Hematopoietic multipotent progenitor cell (in vitro differentiated cells): ENCODE measurements at regions not wholly inside any gene's neighbourhood (a gene's known extent, or its start where the extent isn't known, plus 50 kb on each side); places are given as distances from the start of the nearest gene placed in this dataset.

ENCODE experiments used
- DNase-seq, 3 donors: peaks; one replicate each; pipeline ENCODE4 v3.0.0-alpha.2; 2011 to 2015; ENCODE audit warnings: low read depth in 2 of 3, low spot score in 2 of 3

DNA sequence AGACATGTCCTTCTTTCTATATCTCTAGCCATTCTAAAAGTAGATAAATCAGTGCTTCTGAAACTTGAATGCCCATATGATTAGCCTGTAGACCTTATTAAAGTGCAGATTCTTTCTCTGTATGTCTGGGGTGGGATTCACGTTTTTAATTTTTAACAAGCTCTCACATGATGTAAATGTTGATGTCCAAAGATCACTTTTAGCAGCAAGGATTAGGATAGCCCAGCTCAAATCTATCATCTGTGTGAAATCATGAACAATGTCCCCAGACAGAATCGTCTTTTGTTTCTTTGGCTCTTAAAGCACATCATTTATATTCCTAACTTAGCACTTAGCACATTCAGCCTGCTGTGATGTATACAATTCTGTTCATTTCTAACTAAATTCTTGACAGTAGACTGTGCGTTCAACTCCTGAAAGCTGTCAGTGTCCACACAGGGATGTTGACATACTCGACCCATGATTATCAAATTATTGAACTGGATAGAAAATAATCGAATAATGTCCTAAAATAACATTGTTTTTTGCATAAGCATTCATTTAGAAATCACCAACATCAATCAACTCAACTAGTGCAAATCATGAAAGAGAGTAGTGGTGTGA lies 102.1 kb upstream of the MLIP start:
- no peak for DNase-seq

DNA sequence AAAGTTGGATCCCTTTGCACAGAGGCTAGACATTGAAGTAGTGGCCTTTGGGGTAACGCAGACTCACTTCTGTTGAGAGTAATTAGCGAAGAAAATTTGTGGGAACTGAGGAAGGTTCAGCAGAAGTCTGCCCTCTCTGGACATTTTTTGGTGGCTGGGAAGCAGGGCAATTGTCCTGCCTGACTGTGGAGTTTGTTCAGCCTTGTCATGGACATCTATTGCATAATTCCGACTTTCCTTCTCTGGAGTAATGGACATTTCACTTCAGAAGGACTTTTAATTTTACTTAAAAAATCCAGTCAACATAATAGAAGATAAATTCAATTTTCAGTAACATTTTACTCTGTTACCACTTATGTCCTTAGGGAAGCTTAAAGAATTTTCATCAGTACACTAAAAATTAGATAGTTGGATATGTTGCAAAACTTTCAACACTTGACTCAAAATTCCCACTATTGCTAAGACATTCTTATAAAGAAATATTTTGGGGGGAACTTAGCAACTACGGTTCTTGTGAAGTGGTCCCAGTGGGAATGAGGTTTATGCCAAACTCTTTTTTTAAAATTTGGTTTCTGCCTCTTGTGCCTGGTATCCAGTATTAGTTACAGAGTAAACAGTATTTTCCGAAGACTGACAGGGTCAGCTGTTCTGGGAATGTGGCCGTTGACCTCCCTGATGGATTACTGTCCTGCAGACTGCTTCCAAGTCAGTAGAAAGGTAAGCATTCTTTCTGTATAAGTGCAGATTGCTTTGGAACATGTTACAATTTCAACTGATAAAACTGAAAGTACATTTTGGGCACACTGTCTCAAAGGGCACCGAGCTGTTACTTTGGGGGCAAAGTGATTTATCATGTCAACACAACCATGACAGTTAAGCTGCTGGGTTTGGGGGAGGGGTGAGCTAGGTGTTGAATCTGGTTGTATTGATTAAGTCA lies 100.6 kb upstream of the MLIP start:
- no peak for DNase-seq

DNA sequence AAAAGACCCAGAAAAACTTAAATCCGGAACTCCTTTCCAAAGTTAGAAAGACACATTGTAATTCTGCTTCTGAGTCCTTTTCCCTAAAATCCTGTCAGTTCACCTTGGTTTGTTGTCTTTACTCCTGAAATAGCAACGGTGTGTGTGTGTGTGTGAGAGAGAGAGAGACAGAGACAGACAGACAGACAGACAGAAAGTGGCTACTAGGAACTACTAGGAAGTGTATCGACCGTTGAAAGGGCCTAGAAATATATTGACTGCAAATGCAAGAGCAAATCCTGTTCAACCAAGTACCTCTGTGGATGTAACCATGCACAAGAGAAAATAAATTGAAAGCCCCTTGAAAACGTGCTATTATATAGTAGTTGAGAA lies 100.0 kb upstream of the MLIP start:
- no peak for DNase-seq

DNA sequence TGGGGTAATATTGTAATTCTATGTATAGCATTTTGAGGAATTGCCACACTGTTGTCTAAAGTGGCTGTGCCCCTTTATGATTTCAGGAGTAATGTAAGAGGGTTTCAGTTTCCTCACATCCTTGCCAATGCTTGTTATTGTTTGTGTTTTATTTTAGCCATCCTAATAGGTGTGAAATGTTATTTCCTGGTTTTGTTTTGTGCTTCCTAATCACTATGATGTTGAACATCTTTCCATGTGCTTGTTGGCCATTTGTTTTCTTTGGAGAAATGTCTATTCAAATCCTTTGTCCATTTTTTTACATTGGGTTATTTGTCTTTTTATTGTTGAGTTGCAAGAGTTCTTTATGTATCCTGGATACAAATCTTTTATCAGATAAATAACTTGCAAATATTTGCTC lies 97.3 kb upstream of the MLIP start:
- no peak for DNase-seq

DNA sequence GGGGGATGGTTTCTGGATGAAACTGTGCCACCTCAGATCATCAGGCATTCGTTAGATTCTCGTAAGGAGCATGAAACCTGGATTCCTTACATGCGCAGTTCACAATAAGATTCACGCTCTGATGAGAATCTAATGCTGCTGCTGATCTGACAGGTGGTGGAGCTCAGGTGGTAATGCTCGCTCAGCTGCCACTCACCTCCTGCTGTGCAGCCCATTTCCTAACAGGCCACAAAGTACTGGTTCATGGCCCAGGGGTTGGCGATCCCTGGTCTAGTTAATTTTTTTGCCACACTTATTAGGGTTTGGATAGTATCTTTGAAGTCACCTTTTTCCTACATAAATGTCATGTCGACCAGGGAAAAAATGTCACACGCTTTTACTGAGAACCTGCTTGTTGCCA lies 96.8 kb upstream of the MLIP start:
- DNase-seq: no peak

DNA sequence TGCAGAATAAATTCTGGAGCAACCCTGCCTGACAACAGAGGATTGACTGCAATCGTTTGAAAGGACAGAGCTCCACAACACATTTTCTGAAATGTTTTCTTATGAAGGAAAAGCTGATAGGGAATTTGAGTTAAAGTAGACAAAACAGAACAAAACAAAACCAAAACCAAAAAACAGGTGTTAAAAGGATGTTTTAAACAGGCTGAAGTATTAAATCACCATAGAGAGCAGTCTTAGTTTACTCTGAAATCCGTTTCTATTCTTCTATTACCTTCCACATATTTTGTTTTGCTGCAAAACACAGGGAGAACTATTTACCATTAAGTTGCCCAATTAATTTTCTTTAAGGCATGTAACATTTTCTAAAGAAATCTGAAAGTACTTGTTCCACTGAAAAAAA lies 93.4 kb upstream of the MLIP start:
- DNase-seq: no peak

DNA sequence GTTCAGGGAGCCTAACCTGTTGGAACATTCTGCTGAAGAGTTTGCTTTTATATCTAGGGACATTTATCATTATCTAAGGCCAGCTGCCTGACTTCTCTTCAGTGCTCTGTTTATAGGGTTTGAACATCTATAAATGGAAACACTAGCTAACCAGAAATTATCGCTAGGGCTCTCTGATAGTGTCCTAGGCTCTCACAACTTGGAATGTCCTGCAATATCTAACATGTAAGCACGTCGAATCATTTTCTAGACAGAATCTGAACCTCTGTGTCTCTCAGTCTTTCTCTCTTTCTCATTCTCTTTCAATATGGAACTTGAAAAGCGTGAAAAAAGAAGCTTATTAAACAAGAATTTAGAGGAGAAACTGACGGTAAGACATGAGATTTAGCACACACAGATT lies 92.5 kb upstream of the MLIP start:
- DNase-seq: no peak

DNA sequence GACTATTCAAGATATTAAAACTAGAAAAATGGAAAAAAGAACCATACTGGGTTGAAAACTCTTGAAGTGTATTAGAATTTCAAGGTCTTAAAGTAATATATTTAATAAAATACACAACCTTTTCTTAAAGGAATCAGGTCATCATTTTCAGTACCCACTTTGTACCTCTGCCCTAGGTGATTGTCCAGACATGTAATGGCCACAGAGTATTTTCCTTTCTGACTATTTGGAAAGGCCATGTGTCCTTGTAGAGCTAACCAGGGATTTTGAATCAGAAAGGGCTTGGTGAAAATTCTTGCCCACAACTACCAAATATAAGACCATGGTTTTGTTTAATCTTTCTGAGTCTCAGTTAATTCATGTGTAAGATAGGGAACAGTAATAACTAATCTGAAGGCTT lies 91.4 kb upstream of the MLIP start:
- DNase-seq: no peak

DNA sequence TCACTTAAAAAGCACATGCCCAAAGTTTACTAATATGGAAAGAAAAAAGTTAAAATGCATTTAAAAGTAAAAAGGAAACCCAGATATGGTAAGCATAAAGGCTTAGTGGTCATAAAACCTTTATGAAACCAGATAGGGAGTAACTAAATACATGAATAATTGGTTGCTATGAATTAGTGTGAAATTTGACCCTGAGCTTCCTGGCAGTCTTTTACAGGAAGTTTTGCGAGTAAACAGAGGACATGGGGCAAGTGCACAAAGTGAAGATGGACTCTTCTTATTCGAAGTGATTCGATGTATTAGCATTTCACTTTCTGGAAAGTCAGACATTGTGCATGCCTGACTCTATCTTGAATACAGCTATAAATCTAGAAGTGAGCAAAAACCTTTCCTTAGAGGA lies 90.9 kb upstream of the MLIP start:
- DNase-seq: no peak

DNA sequence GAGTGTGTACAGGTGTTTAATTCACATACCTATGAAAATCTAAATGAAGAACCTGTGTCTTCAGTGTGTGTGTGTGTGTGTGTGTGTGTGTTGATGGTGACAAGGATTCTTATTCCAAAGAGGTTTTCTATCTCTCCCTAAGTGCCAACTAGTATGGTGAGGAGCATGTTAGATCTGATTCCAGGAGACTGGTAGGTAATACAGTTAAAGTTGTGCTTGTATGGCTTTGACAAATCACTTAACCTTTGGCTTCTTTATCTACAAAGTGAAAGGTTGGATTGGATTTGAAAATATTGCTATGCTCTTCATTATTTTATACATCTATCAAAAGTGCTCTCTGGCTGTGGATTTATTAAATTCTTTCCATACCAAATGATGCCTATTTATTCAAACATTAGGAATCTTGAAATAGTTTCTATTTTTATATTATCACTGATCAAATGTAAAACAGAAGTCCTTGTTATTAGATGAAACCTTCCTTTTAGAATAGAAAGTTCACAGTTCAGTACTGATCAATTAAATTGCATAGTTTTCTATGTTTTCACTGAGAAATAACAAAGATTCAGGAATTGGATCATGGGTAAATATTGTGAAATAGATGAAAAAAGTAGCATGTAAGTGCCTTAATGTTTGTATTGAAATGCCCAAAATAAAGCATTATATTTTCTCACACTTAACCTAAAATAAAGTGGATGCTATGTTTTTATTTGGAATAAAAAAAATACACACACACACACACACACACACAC lies 84.4 kb upstream of the MLIP start:
- no peak for DNase-seq

DNA sequence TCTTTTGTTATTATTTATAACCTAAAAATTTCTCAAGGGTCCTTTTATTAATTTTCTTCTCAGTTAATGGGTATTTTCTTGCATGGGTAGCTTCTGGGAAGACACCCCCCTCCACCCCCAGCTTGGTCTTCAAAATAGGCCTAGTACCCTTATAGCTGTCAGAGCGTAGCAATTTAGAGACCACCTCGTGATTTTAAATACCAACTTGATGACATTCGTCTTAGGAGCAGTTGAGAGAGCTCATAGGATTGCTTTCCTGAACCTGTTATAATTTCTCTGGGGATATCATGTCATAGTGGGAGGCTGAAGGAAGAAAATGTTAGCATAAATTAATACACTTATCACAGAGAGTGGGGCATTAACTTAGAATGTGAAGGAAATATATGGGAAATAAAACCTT lies 83.1 kb upstream of the MLIP start:
- no peak for DNase-seq

DNA sequence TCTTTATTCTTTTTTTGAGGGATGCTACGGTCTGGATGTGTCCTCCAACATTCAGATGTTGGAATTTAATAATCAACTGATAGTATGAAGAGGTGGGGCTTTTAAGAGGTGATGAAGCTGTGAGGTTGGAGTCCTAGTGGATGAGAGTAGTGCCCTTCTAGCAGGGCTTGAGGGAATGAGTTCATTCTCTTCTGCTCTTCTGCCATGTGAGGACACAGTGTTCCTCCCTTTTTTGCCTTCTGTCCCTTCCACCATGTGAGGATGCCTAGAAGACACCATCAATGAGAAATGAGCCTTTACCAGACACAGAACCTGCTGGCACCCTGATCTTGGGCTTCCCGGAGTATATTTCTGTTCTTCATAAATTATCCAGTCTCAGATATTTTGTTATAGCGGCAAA lies 82.1 kb upstream of the MLIP start:
- no peak for DNase-seq

DNA sequence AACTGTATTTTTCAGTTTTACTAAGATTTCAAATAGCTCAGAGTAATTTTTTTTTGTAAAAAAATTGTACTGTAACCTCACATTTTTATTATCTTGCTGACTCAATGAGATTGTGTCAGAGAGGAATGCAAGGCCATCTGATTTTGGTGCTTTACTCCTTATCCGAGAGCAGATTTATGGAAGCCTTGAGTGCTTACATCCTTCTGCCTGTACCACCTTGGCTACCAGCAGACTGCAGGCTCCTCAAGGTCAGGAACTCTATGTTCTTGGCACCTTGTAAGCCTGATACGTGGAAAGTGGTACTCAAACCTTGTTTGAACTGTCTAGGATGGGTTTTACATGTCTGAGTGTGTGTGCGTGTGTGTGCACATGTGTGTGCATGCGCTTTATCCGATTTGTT lies 80.1 kb upstream of the MLIP start:
- DNase-seq: no peak

DNA sequence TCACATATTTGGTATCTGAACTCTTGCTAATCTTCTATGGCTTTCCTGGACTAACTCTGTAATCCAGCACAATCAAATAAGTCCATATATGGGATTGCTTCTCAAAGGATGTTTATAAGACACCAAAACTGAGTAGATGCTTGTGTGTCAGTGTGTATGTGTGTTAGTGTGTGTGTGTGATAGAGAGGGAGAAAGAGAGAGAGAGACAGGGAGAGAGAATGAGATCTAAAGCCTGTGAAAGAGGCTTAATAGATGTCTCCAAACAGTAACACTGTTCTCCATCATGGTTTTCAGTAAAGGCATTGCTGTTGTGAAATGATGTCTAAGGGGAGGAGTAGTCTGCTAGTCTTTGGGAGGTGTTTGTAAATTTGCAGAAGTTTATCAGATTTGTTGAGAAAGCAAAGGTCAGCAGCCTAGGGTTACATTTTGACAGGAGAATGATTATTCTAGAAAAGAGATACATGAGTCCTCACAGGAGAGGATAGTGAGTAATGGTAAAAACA lies 73.9 kb upstream of the MLIP start:
- DNase-seq: no peak

DNA sequence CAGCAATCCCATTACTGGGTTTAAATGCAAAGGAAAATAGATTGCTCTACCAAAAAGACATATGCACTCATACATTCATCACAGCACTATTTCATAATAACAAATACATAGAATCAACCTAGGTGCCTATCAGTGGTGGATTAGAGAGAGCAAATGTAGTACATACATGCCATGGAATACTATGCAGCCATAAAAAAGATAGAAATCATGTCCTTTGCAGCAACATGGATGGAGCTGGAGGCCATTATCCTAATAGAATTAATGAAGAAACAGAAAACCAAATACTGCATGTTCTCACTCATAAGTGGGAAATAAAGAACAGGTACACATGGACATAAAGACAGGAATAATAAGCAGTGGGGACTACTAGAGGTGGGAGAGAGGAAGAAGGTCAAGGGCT lies 70.7 kb upstream of the MLIP start:
- DNase-seq: no peak

DNA sequence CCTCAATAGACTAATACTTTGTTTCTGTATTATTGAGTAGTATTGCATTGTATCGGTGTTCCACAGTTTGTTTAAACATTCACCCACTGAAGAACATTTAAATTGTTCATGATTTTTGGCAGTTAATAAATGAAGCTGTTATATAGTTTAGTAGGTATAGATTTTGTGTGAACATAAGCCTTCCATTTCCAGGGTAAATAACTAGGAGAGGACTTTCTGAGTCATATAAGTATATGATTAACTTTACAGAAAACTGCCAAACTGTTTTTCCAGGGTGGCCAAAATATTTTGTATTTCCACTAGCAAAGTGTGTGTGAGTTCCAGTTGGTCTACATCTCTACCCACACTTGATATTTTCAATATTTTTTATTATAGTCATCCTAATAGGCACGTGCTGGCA lies 70.0 kb upstream of the MLIP start:
- DNase-seq: no peak

DNA sequence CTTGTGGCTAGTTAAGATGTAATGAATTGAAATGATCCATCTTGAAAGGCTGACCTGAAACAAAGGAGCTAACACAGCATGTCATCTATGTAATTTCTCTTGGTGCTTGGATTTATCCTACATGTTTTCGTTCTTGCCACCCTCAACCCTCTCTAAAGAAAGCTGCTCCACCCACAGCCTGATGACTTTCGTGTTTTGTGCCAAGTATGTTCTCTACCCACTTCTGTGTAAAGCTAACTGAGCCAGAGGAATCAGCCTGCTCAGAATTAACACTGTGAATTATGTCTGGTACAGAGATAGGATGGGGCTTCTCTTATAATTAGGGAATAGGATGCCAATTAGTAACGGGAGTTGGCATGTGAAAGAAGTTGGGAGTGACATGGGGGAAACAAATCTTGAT lies 67.9 kb upstream of the MLIP start:
- no peak for DNase-seq

DNA sequence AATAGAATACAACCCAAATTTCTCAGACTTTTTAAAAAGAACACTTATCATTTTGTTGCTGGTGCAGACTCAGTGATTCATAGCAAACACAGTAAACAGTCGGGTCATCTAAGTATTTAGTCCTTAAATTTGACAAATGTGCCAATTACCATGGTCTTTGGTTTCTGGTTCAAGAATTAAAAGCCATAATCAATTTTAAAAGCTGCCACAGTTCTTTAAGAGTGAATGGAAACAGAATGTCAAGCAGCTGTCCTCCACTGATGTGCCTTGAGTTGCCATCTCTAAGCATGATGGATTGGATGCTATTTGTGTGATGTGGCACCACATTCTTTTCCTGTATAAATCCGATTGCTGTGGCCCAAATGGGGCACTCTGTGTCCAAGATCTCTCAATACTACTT lies 67.2 kb upstream of the MLIP start:
- DNase-seq: no peak

DNA sequence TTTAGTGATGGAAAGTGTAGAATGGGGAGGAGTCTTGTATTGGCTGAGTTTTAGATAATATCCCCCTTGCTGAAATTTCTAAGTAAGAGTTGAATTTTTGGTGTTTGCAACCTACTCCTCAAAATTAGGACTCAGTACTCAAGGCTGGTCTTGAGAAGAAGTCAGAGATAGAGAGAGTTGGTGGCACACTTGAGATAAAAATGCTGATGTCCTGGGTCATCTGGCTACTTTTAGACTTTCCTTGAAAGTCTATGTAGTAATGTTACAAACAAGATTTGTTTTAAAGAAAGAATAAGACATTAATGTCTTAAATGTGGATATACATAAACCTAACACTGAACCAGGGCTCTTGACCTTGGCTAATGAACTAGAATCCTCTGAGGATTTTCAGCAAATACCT lies 62.5 kb upstream of the MLIP start:
- no peak for DNase-seq

DNA sequence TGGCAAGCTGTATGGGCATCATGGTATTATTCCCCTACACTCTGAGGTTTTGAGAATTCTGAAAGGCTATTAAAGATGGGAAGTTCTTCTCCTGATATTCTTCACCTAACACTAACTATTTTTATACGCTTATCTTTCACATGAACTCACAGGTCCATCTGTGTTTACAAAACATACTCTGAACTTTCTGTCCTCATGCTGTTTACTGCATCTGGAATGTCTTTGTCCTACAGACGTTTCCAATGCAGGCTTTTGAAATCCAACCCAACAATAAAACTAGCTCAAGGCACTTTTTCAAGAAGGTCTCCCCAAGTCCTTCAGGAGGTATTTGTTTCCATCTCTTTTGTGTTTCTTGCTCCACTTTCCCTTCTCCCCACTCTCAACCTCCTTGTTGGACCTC lies 60.5 kb upstream of the MLIP start:
- no peak for DNase-seq

DNA sequence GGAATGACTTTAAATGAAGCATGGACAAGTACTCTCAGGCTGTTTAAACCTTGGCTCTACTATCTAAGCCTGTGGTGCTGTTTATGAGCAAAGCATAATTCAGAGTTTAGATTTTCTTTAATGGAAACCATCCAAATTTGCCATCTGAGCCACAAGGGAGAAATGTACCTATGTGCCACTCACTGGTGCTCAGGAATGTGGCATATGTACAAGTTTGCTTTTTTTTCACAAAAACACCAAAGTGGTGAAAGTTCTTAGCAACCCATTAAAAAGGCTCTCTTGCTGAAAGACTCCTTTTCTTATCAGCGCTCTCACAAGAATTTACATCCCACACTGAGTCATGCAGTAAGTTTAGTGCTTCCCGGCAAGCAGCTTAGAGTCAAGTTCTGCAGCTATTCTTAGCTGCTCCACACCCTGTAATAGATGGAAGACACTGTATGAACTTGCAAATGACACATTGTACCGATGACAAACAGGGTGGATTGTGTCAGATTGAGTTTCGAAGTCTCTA lies 57.3 kb upstream of the MLIP start:
- no peak for DNase-seq

DNA sequence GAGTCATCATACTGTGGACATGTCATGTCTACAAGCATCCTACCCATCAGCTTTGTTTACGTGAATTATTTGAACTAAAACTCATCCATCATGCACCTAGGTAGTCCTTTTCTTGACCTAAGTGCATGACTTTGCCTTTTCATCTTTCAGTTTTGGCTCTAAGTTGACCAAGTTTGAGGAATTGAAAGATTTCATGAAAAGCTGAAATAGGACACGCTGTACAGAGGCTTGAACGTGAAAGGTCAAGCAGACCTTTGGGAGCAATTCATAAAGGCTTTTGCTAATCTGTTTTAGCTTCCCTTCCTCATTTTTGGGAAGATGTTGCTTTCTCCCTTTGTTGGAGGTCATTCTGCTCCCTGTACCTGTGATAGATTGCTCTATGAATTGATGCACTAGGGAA lies 55.1 kb upstream of the MLIP start:
- no peak for DNase-seq
